SIG-M5 treated with dmso at 0.1 percent for 504 hours (cell line): ENCODE measurements at regions not wholly inside any gene's neighbourhood (a gene's known extent, or its start where the extent isn't known, plus 50 kb on each side); places are given as distances from the start of the nearest gene placed in this dataset.
A peak's percentile ranks its signal among the peaks of the same experiment; 100 is the strongest.
"Not testable (repeated sequence)": the region's sequence is repeated elsewhere in the genome, so short reads cannot be mapped to it uniquely, and the experiment has no call there.

ENCODE experiments used
- DNase-seq: peaks from one replicate; lab custom pipeline; 2025; ENCODE audit not compliant: unreplicated experiment; lab: John Stamatoyannopoulos, UW

GRCh38 chr6:153282456-153282855, 151.4 kb upstream of the RGS17 start:
- DNase-seq, result not testable (repeated sequence)

- DNase-seq, result no peak
Measured at GRCh38 chr6:153275997-153276396, 144.9 kb upstream of the RGS17 start.

GRCh38 chr6:153272201-153272980, 141.3 kb upstream of the RGS17 start:
- no peak for DNase-seq

- no peak for DNase-seq
Measured at GRCh38 chr6:153263489-153263888, 132.4 kb upstream of the RGS17 start.

GRCh38 chr6:153251326-153251725, 120.2 kb upstream of the RGS17 start:
- no peak for DNase-seq

GRCh38 chr6:153237670-153238069, 106.6 kb upstream of the RGS17 start:
- no peak for DNase-seq

GRCh38 chr6:153231048-153231646, 100.1 kb upstream of the RGS17 start:
- DNase-seq, result peak; percentile 1

GRCh38 chr6:153218184-153218792, 87.2 kb upstream of the RGS17 start:
- no peak for DNase-seq

- DNase-seq, result no peak
Measured at GRCh38 chr6:153216789-153217188, 85.7 kb upstream of the RGS17 start.

GRCh38 chr6:153215242-153215641, 84.2 kb upstream of the RGS17 start:
- DNase-seq, result no peak

GRCh38 chr6:153214436-153214835, 83.4 kb upstream of the RGS17 start:
- no peak for DNase-seq

- DNase-seq, result no peak
Measured at GRCh38 chr6:153210083-153210482, 79.0 kb upstream of the RGS17 start.

GRCh38 chr6:153208706-153209105, 77.6 kb upstream of the RGS17 start:
- no peak for DNase-seq

- DNase-seq, result no peak
Measured at GRCh38 chr6:153207617-153208016, 76.5 kb upstream of the RGS17 start.

- no peak for DNase-seq
Measured at GRCh38 chr6:153207006-153207405, 75.9 kb upstream of the RGS17 start.

GRCh38 chr6:153192943-153193885, 62.1 kb upstream of the RGS17 start:
- no peak for DNase-seq

GRCh38 chr6:153183925-153184324, 52.8 kb upstream of the RGS17 start:
- no peak for DNase-seq
